ENCODE measurements at regions not wholly inside any gene's neighbourhood (a gene's known extent, or its start where the extent isn't known, plus 50 kb on each side); places are given as distances from the start of the nearest gene placed in this dataset.

DNA sequence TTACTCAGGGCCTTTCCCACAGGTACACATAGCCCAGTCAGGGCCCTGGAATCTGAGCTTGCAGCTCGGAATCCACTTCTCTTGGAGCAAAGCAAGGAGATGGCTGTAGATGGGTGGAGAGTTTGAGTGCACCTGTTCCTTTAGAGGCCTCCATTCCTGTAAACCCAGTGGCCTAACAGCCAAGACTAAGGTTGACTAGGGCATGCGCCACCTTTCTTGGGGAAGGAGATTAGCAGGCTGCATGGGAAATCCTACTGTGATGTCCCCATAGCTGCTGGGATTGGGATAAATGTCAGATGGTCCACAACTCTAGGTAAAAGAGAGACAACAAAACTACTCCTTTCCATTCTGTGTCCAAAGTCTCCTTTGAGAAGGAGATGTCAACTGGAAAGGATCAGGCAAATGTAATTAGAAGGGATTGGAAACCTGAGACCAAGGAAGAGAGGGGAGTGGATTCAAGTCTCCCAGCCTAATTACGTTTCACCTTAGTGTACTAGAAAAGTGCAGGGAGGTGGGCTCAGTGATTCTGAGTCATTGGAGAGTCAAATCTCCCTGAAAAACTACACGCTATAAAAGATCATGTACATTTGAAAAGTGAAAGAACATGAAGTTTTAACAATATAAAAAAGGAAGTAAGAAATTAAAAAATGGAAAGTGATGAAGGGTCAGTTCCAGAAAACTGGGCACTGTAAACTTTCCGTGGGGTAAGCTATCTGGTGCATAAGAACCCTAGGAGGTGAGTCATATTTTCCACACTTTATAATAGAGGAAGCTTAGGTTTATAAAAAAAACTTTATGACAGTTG, 104.2 kb downstream of the SEC61B start:
- no peak overlapping the region for H3K4me3 ChIP-seq
- H3K9ac ChIP-seq (ENCODE audit: insufficient read depth in 1 of 2, low read length in 2 of 2), result no peak overlapping the region
- no peaks in the 10 kb centered on the region for H3K4me1 ChIP-seq (ENCODE audit: control insufficient read depth in 5 of 5, insufficient read depth in 5 of 5, low read length in 5 of 5)
- H3K27ac ChIP-seq (ENCODE audit: low read depth in 1 of 2, low read length in 1 of 2), result no peak overlapping the region
- ATAC-seq (ENCODE audit: insufficient read depth, low FRiP score), result no peak
- 77 to 81% methylated on average over 5 of the region's 5 CpGs for WGBS, 2 donors
- TF ChIP-seq, protein P1, sequence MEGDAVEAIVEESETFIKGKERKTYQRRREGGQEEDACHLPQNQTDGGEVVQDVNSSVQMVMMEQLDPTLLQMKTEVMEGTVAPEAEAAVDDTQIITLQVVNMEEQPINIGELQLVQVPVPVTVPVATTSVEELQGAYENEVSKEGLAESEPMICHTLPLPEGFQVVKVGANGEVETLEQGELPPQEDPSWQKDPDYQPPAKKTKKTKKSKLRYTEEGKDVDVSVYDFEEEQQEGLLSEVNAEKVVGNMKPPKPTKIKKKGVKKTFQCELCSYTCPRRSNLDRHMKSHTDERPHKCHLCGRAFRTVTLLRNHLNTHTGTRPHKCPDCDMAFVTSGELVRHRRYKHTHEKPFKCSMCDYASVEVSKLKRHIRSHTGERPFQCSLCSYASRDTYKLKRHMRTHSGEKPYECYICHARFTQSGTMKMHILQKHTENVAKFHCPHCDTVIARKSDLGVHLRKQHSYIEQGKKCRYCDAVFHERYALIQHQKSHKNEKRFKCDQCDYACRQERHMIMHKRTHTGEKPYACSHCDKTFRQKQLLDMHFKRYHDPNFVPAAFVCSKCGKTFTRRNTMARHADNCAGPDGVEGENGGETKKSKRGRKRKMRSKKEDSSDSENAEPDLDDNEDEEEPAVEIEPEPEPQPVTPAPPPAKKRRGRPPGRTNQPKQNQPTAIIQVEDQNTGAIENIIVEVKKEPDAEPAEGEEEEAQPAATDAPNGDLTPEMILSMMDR (IDR thresholded peaks at IDR 0.05; ENCODE audit: control extremely low read depth, extremely low read depth), result no peak
- DNase-seq, result no peak
- no peaks in the 10 kb centered on the region for H3K27me3 ChIP-seq (ENCODE audit: control insufficient read depth in 3 of 3, insufficient read depth in 3 of 3, low read length in 2 of 3)
- H3K9me3 ChIP-seq (ENCODE audit: control insufficient read depth in 4 of 4, insufficient read depth in 3 of 4, low read length in 3 of 4), result no peaks in the 10 kb centered on the region
- H3K36me3 ChIP-seq (ENCODE audit: control insufficient read depth in 4 of 4, insufficient read depth in 4 of 4, low read length in 4 of 4), result no peaks in the 10 kb centered on the region

DNA sequence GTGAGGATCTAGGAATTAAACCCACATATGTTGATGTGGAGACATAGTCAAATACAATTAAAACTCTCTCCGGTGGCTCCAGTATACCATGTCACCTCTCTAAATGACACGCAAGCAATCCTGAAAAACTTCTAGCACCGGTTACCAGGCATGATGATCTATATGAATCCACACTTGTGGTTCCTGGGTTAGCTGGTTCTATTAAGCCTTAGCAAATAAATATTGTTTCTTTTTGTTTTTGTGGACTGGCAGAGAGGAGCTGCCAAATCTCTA, 104.8 kb downstream of the SEC61B start:
- DNase-seq (no peak), ATAC-seq (ENCODE audit: insufficient read depth, low FRiP score) (no peak)
- H3K36me3 ChIP-seq (ENCODE audit: control insufficient read depth in 4 of 4, insufficient read depth in 4 of 4, low read length in 4 of 4), result no peaks in the 10 kb centered on the region
- H3K27ac ChIP-seq (ENCODE audit: low read depth in 1 of 2, low read length in 1 of 2), result no peak overlapping the region
- H3K27me3 ChIP-seq (ENCODE audit: control insufficient read depth in 3 of 3, insufficient read depth in 3 of 3, low read length in 2 of 3), result no peaks in the 10 kb centered on the region
- TF ChIP-seq, protein P1 (IDR thresholded peaks at IDR 0.05; ENCODE audit: control extremely low read depth, extremely low read depth), result no peak
- no peak overlapping the region for H3K9ac ChIP-seq (ENCODE audit: insufficient read depth in 1 of 2, low read length in 2 of 2)
- no peak overlapping the region for H3K4me3 ChIP-seq
- H3K9me3 ChIP-seq (ENCODE audit: control insufficient read depth in 4 of 4, insufficient read depth in 3 of 4, low read length in 3 of 4), result no peaks in the 10 kb centered on the region
- H3K4me1 ChIP-seq (ENCODE audit: control insufficient read depth in 5 of 5, insufficient read depth in 5 of 5, low read length in 5 of 5), result no peaks in the 10 kb centered on the region
- 87% methylated on average over 3 of the region's 3 CpGs for WGBS, 2 donors

DNA sequence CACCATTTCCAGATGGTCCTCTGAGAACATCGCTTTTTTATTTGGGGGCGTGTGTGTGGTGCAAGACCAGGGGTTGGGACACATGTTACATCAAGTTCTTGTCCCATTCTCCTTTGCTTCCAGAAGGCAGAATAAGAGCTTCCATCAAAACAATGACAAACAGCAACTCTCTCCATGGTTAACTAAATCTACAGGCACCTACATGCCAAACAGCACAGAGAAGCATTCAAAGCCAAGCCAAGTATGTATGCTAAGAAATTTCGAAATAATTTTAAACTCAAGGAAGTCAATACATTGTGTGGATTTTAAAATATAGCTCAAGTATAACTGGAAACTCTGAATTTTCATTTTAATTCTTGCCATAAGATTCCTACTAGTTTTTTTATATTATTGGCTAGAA, 105.6 kb downstream of the SEC61B start:
- DNase-seq, result no peak
- 90 to 91% methylated on average over 3 of the region's 3 CpGs for WGBS, 2 donors
- H3K27me3 ChIP-seq (ENCODE audit: control insufficient read depth in 3 of 3, insufficient read depth in 3 of 3, low read length in 2 of 3), result no peaks in the 10 kb centered on the region
- no peaks in the 10 kb centered on the region for H3K9me3 ChIP-seq (ENCODE audit: control insufficient read depth in 4 of 4, insufficient read depth in 3 of 4, low read length in 3 of 4)
- ATAC-seq (ENCODE audit: insufficient read depth, low FRiP score), result no peak
- H3K36me3 ChIP-seq (ENCODE audit: control insufficient read depth in 4 of 4, insufficient read depth in 4 of 4, low read length in 4 of 4), result no peaks in the 10 kb centered on the region
- no peak overlapping the region for H3K9ac ChIP-seq (ENCODE audit: insufficient read depth in 1 of 2, low read length in 2 of 2)
- TF ChIP-seq, protein P1 (IDR thresholded peaks at IDR 0.05; ENCODE audit: control extremely low read depth, extremely low read depth), result no peak
- no peak overlapping the region for H3K27ac ChIP-seq (ENCODE audit: low read depth in 1 of 2, low read length in 1 of 2)
- no peak overlapping the region for H3K4me3 ChIP-seq
- no peaks in the 10 kb centered on the region for H3K4me1 ChIP-seq (ENCODE audit: control insufficient read depth in 5 of 5, insufficient read depth in 5 of 5, low read length in 5 of 5)

DNA sequence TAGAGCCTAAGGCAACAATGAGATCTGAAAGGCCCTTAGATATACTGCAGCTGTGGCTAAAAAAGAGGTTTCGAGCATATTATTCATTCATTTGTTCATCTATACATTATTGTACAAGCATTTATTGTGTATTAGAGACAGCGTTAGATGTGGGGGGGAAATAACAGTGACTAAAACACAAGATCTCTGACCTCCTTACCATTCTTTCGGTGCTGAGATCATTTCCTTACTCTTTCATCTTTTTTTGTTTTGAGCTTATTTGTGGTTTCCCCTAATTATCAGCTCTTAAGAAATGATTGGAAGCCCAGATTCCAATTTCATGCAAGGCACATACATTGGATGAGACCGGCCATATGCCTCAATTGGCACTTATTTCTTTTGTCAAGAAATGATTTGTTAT, 113.2 kb downstream of the SEC61B start:
- Histone ChIP-seq H3K4me3 (no peak overlapping the region), H3K27me3 (ENCODE audit: control insufficient read depth in 3 of 3, insufficient read depth in 3 of 3, low read length in 2 of 3) (no peaks in the 10 kb centered on the region), H3K9me3 (ENCODE audit: control insufficient read depth in 4 of 4, insufficient read depth in 3 of 4, low read length in 3 of 4) (no peaks in the 10 kb centered on the region), H3K4me1 (ENCODE audit: control insufficient read depth in 5 of 5, insufficient read depth in 5 of 5, low read length in 5 of 5) (no peaks in the 10 kb centered on the region), H3K27ac (ENCODE audit: low read depth in 1 of 2, low read length in 1 of 2) (no peak overlapping the region), H3K36me3 (ENCODE audit: control insufficient read depth in 4 of 4, insufficient read depth in 4 of 4, low read length in 4 of 4) (no peaks in the 10 kb centered on the region), H3K9ac (ENCODE audit: insufficient read depth in 1 of 2, low read length in 2 of 2) (no peak overlapping the region)
- TF ChIP-seq, protein P1 (IDR thresholded peaks at IDR 0.05; ENCODE audit: control extremely low read depth, extremely low read depth), result no peak
- ATAC-seq (ENCODE audit: insufficient read depth, low FRiP score) (no peak), DNase-seq (no peak)
- 74 to 82% methylated on average over 4 of the region's 4 CpGs for WGBS, 2 donors
